Lung (tissue), 11 donors: ENCODE measurements at regions not wholly inside any gene's neighbourhood (a gene's known extent, or its start where the extent isn't known, plus 50 kb on each side); places are given as distances from the start of the nearest gene placed in this dataset.

ENCODE experiments used
- ATAC-seq: fragments of 200-7000 bp; cut with Tn5 transposase; one replicate; pipeline ENCODE4 v1.9.1; 2020; ENCODE audit warnings: moderate number of reproducible peaks; ENCODE audit not compliant: insufficient read depth, low FRiP score
- DNase-seq, 3 donors: peaks; one replicate each; pipeline ENCODE4 v3.0.0-alpha.2; 2013 to 2017
- H3K27ac ChIP-seq, 2 donors: one replicate each; pipeline ENCODE4 v1.5.1; 2013; ENCODE audit warnings: mild to moderate bottlenecking in 2 of 2, moderate library complexity in 2 of 2, control low read depth in 1 of 2, inconsistent platforms in 1 of 2, low read depth in 1 of 2, low read length in 1 of 2
- H3K27me3 ChIP-seq, 3 donors: one replicate each; pipeline ENCODE4 v1.5.1; 2013; ENCODE audit warnings: low read length in 2 of 3; ENCODE audit not compliant: control insufficient read depth in 3 of 3, insufficient read depth in 3 of 3
- H3K36me3 ChIP-seq, 4 donors: one replicate each; pipeline ENCODE4 v1.5.1; 2013; ENCODE audit warnings: low read length in 4 of 4, mild to moderate bottlenecking in 1 of 4, moderate library complexity in 1 of 4; ENCODE audit not compliant: control insufficient read depth in 4 of 4, insufficient read depth in 4 of 4
- H3K4me1 ChIP-seq, 5 donors: one replicate each; pipeline ENCODE4 v1.5.1; 2013; ENCODE audit warnings: low read length in 5 of 5, mild to moderate bottlenecking in 2 of 5, moderate library complexity in 1 of 5; ENCODE audit not compliant: control insufficient read depth in 5 of 5, insufficient read depth in 5 of 5
- H3K4me3 ChIP-seq: one replicate; pipeline ENCODE4 v1.5.1; 2013; ENCODE audit warnings: mild to moderate bottlenecking, control low read depth, moderate library complexity
- H3K9ac ChIP-seq, 2 donors: one replicate each; pipeline ENCODE4 v1.5.1; 2013; ENCODE audit warnings: low read length in 2 of 2, control low read depth in 1 of 2; ENCODE audit not compliant: insufficient read depth in 1 of 2
- H3K9me3 ChIP-seq, 4 donors: one replicate each; pipeline ENCODE4 v1.5.1; 2013; ENCODE audit warnings: low read length in 3 of 4, mild to moderate bottlenecking in 1 of 4, moderate library complexity in 1 of 4; ENCODE audit not compliant: control insufficient read depth in 4 of 4, insufficient read depth in 3 of 4
- WGBS, 2 donors: extraction: QIAGEN DNeasy Blood & Tissue Kit; methylation state at CpG; one replicate each; pipeline ENCODE4 v1.1.7; 2013; 5-methylcytosine and 5-hydroxymethylcytosine counted together
- TF ChIP-seq, protein P1 (sequence below): IDR thresholded peaks from 2 replicates; pipeline ENCODE4 v1.5.1; 2012; ENCODE audit warnings: mild to moderate bottlenecking; ENCODE audit errors: control extremely low read depth, extremely low read depth
- donor health status: control.
- donor health status: control.
- donor health status: Bipolar disorder and iron deficiency.
- donor health status: healthy.
- donor health status: DM: yes; HTN: yes; CAD: no.

DNA sequence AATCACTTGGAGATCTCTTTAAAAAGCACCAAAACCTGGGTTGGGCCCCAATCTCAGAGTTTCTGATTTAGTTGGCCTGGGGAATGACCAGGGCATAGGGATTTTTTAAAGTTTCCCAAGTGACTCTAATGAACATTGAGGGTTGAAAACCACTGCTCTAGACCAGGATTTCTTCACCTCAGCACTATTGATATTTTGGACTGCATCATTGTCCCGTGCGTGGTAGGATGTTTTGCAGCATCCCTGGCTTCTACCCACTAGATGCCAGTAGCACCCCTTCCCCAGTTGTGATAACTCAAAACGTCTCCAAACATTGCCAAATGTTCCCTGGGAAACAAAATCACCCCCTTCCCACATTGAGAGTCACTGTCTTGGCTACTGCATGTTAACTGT lies 61.8 kb downstream of the ATXN3L start:
- H3K27me3 ChIP-seq, result peaks cover 0 to 34% (median 5%) of the 10 kb centered on the region in 3 donors
- no peak overlapping the region for H3K9ac ChIP-seq
- H3K27ac ChIP-seq, result no peak overlapping the region
- H3K36me3 ChIP-seq, result no peaks in the 10 kb centered on the region
- peaks cover 0 to under 1% (median 0%) of the 10 kb centered on the region in 4 donors for H3K9me3 ChIP-seq
- TF ChIP-seq, protein P1, sequence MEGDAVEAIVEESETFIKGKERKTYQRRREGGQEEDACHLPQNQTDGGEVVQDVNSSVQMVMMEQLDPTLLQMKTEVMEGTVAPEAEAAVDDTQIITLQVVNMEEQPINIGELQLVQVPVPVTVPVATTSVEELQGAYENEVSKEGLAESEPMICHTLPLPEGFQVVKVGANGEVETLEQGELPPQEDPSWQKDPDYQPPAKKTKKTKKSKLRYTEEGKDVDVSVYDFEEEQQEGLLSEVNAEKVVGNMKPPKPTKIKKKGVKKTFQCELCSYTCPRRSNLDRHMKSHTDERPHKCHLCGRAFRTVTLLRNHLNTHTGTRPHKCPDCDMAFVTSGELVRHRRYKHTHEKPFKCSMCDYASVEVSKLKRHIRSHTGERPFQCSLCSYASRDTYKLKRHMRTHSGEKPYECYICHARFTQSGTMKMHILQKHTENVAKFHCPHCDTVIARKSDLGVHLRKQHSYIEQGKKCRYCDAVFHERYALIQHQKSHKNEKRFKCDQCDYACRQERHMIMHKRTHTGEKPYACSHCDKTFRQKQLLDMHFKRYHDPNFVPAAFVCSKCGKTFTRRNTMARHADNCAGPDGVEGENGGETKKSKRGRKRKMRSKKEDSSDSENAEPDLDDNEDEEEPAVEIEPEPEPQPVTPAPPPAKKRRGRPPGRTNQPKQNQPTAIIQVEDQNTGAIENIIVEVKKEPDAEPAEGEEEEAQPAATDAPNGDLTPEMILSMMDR, result no peak
- 70 to 81% methylated on average over 3 of the region's 3 CpGs for WGBS, 2 donors
- ATAC-seq (no peak), DNase-seq (no peak)
- no peaks in the 10 kb centered on the region for H3K4me1 ChIP-seq
- H3K4me3 ChIP-seq, result no peak overlapping the region

DNA sequence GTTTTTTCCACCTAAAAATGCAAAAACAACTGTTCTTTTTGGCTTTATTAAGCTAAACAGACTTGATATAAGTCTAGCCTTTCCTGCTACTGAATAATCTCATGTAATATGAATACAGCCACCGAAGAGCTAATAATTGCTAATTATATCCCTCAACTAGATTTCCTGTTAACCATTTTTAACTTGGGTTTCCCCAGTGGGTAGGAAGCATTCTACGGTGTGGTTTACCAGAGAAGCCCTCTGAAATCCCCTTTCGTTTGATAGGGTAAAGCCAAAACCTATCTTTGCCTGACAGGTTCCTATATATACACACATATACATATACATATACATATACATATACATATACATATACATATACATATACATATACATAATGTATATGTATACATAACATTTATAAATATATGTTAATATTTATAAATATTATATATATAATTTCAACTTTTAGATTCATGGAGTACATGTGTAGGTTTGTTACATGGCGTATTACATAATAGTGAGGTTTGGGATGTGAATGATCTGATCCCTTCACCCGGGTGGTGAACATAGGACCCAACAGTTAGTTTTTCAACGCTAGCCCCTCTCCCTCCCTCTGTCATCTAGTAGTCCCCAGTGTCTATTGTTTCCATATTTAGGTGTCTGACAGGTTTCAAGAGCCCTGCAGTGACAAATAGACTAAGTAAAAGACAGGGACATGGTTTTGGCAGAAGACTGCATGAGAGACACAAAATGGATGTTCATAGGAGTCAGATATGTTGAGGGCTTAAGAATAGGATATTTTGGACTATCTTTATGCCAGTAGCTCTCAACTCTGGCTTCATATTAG lies 62.4 kb downstream of the ATXN3L start:
- 63 to 76% methylated on average over 6 of the region's 6 CpGs for WGBS, 2 donors
- Histone ChIP-seq H3K27me3 (peaks cover 0 to 39% (median 5%) of the 10 kb centered on the region in 3 donors), H3K4me1 (no peaks in the 10 kb centered on the region), H3K36me3 (no peaks in the 10 kb centered on the region), H3K4me3 (no peak overlapping the region), H3K9me3 (peaks cover 0 to 3% (median 0%) of the 10 kb centered on the region in 4 donors), H3K27ac (no peak overlapping the region), H3K9ac (no peak overlapping the region)
- ATAC-seq (no peak), DNase-seq (no peak)
- TF ChIP-seq, protein P1, result no peak

- H3K4me1 ChIP-seq, result no peaks in the 10 kb centered on the region
- TF ChIP-seq, protein P1, result no peak
- H3K9ac ChIP-seq, result no peak overlapping the region
- no peak for DNase-seq
- ATAC-seq, result no peak
- no peak overlapping the region for H3K27ac ChIP-seq
- H3K27me3 ChIP-seq, result peaks cover 0 to 45% (median 5%) of the 10 kb centered on the region in 3 donors
- peaks cover 0 to 3% (median 0%) of the 10 kb centered on the region in 4 donors for H3K9me3 ChIP-seq
- H3K36me3 ChIP-seq, result no peaks in the 10 kb centered on the region
- no peak overlapping the region for H3K4me3 ChIP-seq
Measured at GRCh38 chrX:13256603-13257002, 63.2 kb downstream of the ATXN3L start.
